SK-N-SH treated with all-trans-retinoic acid at 6 μM for 48 hours (cell line): ENCODE measurements at regions not wholly inside any gene's neighbourhood (a gene's known extent, or its start where the extent isn't known, plus 50 kb on each side); places are given as distances from the start of the nearest gene placed in this dataset.

Experiments
- ATAC-seq: fragments of 200-7000 bp; cut with Tn5 transposase; 3 replicates; pipeline ENCODE4 v1.9.1; 2020; ENCODE audit warnings: mild to moderate bottlenecking, moderate library complexity
- BACH2 ChIP-seq: fragments of 250-450 bp; sonication (Bioruptor Pico); IDR thresholded peaks from 2 replicates; pipeline ENCODE4 v1.9.0; 2021; ENCODE audit warnings: mild to moderate bottlenecking, borderline replicate concordance
- CREB5 ChIP-seq: fragments of 250-450 bp; sonication (Bioruptor Pico); IDR thresholded peaks from 2 replicates; pipeline ENCODE4 v1.5.1; 2020; ENCODE audit warnings: low read depth, mild to moderate bottlenecking, moderate library complexity
- CSRNP3 ChIP-seq: fragments of 250-450 bp; sonication (Bioruptor Pico); IDR thresholded peaks from 2 replicates; pipeline ENCODE4 v1.5.1; 2021; ENCODE audit warnings: mild to moderate bottlenecking, moderate library complexity
- ESRRG ChIP-seq: fragments of 250-450 bp; sonication (Bioruptor Pico); IDR thresholded peaks from 2 replicates; pipeline ENCODE4 v1.6.1; 2021; ENCODE audit warnings: mild to moderate bottlenecking
- GLIS3 ChIP-seq: fragments of 250-450 bp; sonication (Bioruptor Pico); IDR thresholded peaks from 2 replicates; pipeline ENCODE4 v1.5.0; 2020; ENCODE audit warnings: mild to moderate bottlenecking, moderate library complexity
- ISL1 ChIP-seq: fragments of 250-450 bp; sonication (Bioruptor Pico); IDR thresholded peaks from 2 replicates; pipeline ENCODE4 v2.1.2; 2022; ENCODE audit warnings: mild to moderate bottlenecking, moderate library complexity
- OSR1 ChIP-seq: fragments of 250-450 bp; sonication (Bioruptor Pico); IDR thresholded peaks from 2 replicates; pipeline ENCODE4 v1.8.0; 2022; ENCODE audit warnings: moderate library complexity, mild to moderate bottlenecking, inconsistent platforms
- POU6F1 ChIP-seq: fragments of 250-450 bp; sonication (Bioruptor Pico); IDR thresholded peaks from 2 replicates; pipeline ENCODE4 v1.8.0; 2021; ENCODE audit warnings: low read depth, mild to moderate bottlenecking, moderate library complexity, borderline replicate concordance
- PPARA ChIP-seq: fragments of 250-450 bp; sonication (Bioruptor Pico); IDR thresholded peaks from 2 replicates; pipeline ENCODE4 v1.5.0; 2020; ENCODE audit warnings: mild to moderate bottlenecking, borderline replicate concordance
- RARB ChIP-seq: fragments of 250-450 bp; sonication (Bioruptor Pico); IDR thresholded peaks from 2 replicates; pipeline ENCODE4 v1.8.0; 2021; ENCODE audit warnings: mild to moderate bottlenecking, moderate library complexity
- SNAI2 ChIP-seq: fragments of 250-450 bp; sonication (Bioruptor Pico); IDR thresholded peaks from 2 replicates; pipeline ENCODE4 v1.5.0; 2020; ENCODE audit warnings: mild to moderate bottlenecking, moderate library complexity
- TCF4 ChIP-seq: fragments of 250-450 bp; sonication (Bioruptor Pico); IDR thresholded peaks from 2 replicates; pipeline ENCODE4 v1.8.0; 2021; ENCODE audit warnings: mild to moderate bottlenecking, moderate library complexity, borderline replicate concordance
- TOX ChIP-seq: fragments of 250-450 bp; sonication (Bioruptor Pico); IDR thresholded peaks from 2 replicates; pipeline ENCODE4 v1.8.0; 2021; ENCODE audit warnings: mild to moderate bottlenecking, moderate library complexity, borderline replicate concordance
- TSHZ2 ChIP-seq: fragments of 250-450 bp; sonication (Bioruptor Pico); IDR thresholded peaks from 2 replicates; pipeline ENCODE4 v1.5.0; 2020; ENCODE audit warnings: mild to moderate bottlenecking, moderate library complexity
- ZC3H10 ChIP-seq: fragments of 250-450 bp; sonication (Bioruptor Pico); IDR thresholded peaks from 2 replicates; pipeline ENCODE4 v1.5.1; 2021; ENCODE audit warnings: mild to moderate bottlenecking, moderate library complexity
- ZFP3 ChIP-seq: fragments of 250-450 bp; sonication (Bioruptor Pico); IDR thresholded peaks from 2 replicates; pipeline ENCODE4 v1.5.0; 2020; ENCODE audit warnings: mild to moderate bottlenecking, moderate library complexity
- ZFP30 ChIP-seq: fragments of 450-650 bp; formaldehyde crosslinking; IDR thresholded peaks from 2 replicates; pipeline ENCODE4 v1.5.0; 2022; ENCODE audit warnings: mild to moderate bottlenecking, moderate library complexity
- ZNF70 ChIP-seq: fragments of 450-650 bp; formaldehyde crosslinking; IDR thresholded peaks from 2 replicates; pipeline ENCODE4 v1.5.0; 2020; ENCODE audit warnings: mild to moderate bottlenecking, moderate library complexity
- ZNF8 ChIP-seq: fragments of 450-650 bp; formaldehyde crosslinking; IDR thresholded peaks from 2 replicates; pipeline ENCODE4 v1.5.0; 2020; ENCODE audit warnings: mild to moderate bottlenecking, moderate library complexity

GRCh38 chr17:27085517-27085916 is 208.4 kb upstream of the WSB1 start:
- no peak for ATAC-seq
- no peak for TF ChIP-seq SNAI2 (CRISPR knock-in tag)
- TF ChIP-seq ISL1 (CRISPR knock-in tag): no peak
- no peak for TF ChIP-seq TCF4 (CRISPR knock-in tag)
- TF ChIP-seq OSR1 (CRISPR knock-in tag): no peak

- ATAC-seq: no peak
- no peak for TF ChIP-seq ZFP30 (CRISPR knock-in tag)
- no peak for TF ChIP-seq RARB (CRISPR knock-in tag)
- TF ChIP-seq TCF4 (CRISPR knock-in tag): no peak
- TF ChIP-seq ZC3H10 (CRISPR knock-in tag): no peak
- TF ChIP-seq PPARA (CRISPR knock-in tag): no peak
- no peak for TF ChIP-seq CSRNP3 (CRISPR knock-in tag)
- no peak for TF ChIP-seq ZNF8 (CRISPR knock-in tag)
- no peak for TF ChIP-seq BACH2 (CRISPR knock-in tag)
- TF ChIP-seq CREB5: no peak
- TF ChIP-seq ISL1 (CRISPR knock-in tag): no peak
- no peak for TF ChIP-seq SNAI2 (CRISPR knock-in tag)
- no peak for TF ChIP-seq POU6F1 (CRISPR knock-in tag)
- no peak for TF ChIP-seq ZNF70 (CRISPR knock-in tag)
- TF ChIP-seq TOX (CRISPR knock-in tag): no peak
- no peak for TF ChIP-seq GLIS3
- TF ChIP-seq TSHZ2 (CRISPR knock-in tag): no peak
- no peak for TF ChIP-seq ZFP3 (CRISPR knock-in tag)
- TF ChIP-seq ESRRG (CRISPR knock-in tag): no peak
- TF ChIP-seq OSR1 (CRISPR knock-in tag): no peak
- TF ChIP-seq, all 23 proteins: peak for 0
These were observed 207.4 kb upstream of the WSB1 start for GRCh38 chr17:27086526-27086925.

- ATAC-seq: no peak
These were observed 205.8 kb upstream of the WSB1 start for GRCh38 chr17:27087935-27088766.

More at GRCh38 chr17:27087935-27088766, 205.8 kb upstream of the WSB1 start:
- TF ChIP-seq CREB5: no peak
- TF ChIP-seq ISL1 (CRISPR knock-in tag): no peak
